Glutamatergic neuron (in vitro differentiated cells): ENCODE measurements at regions not wholly inside any gene's neighbourhood (a gene's known extent, or its start where the extent isn't known, plus 50 kb on each side); places are given as distances from the start of the nearest gene placed in this dataset.

ENCODE experiments used
- DNase-seq: peaks from one replicate; pipeline ENCODE4 v3.0.0; 2022
- H3K27ac Mint-ChIP-seq: one replicate; pipeline ENCODE4 v1.8.0; 2020; ENCODE audit warnings: mild to moderate bottlenecking, mixed read lengths, inconsistent platforms; ENCODE audit not compliant: unreplicated experiment
- H3K27me3 Mint-ChIP-seq: one replicate; pipeline ENCODE4 v1.8.0; 2020; ENCODE audit warnings: mild to moderate bottlenecking, moderate library complexity, mixed read lengths, inconsistent platforms; ENCODE audit not compliant: unreplicated experiment
- H3K36me3 Mint-ChIP-seq: one replicate; pipeline ENCODE4 v1.8.0; 2020; ENCODE audit warnings: mild to moderate bottlenecking, mixed read lengths, inconsistent platforms; ENCODE audit not compliant: unreplicated experiment
- H3K4me1 Mint-ChIP-seq: one replicate; pipeline ENCODE4 v1.8.0; 2020; ENCODE audit warnings: mild to moderate bottlenecking, low read depth, mixed read lengths, inconsistent platforms; ENCODE audit not compliant: unreplicated experiment
- H3K4me3 Mint-ChIP-seq: one replicate; pipeline ENCODE4 v1.8.0; 2020; ENCODE audit warnings: mild to moderate bottlenecking, mixed read lengths, inconsistent platforms; ENCODE audit not compliant: unreplicated experiment
- H3K9me3 Mint-ChIP-seq: one replicate; pipeline ENCODE4 v1.8.0; 2020; ENCODE audit warnings: mild to moderate bottlenecking, moderate library complexity, mixed read lengths, inconsistent platforms; ENCODE audit not compliant: unreplicated experiment
- TF ChIP-seq, protein P1 (sequence below): fragments of 200-600 bp; sonication (generic); IDR thresholded peaks from one replicate; pipeline ENCODE4 v1.5.0; 2021; ENCODE audit not compliant: partially characterized antibody, unreplicated experiment

DNA sequence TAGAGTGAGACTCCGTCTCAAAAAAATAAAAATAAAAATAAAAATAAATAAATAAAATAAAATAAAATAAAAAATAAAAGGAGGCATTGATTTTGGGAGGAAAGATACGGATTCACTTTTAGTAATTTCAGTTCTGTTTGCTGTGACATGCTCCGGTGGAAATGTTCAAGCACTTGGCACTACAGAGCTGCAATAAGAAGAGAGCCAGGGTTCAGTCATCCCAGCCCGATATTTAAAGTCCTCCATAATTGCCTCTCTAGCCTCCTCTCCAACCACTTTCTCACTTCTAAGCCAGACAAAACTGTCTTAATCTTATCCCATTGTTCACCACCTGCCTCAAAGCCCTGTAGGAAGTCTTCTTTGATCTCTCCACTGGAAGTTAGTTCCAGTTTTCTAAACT is 55.0 kb upstream of the MACF1 start:
- Mint-ChIP-seq H3K4me3 (no peak overlapping the region), H3K36me3 (no peaks in the 10 kb centered on the region), H3K9me3 (no peaks in the 10 kb centered on the region), H3K27ac (no peak overlapping the region), H3K27me3 (peaks cover 8% of the 10 kb centered on the region), H3K4me1 (peaks cover 20% of the 10 kb centered on the region)
- DNase-seq: no peak
- TF ChIP-seq, protein P1, sequence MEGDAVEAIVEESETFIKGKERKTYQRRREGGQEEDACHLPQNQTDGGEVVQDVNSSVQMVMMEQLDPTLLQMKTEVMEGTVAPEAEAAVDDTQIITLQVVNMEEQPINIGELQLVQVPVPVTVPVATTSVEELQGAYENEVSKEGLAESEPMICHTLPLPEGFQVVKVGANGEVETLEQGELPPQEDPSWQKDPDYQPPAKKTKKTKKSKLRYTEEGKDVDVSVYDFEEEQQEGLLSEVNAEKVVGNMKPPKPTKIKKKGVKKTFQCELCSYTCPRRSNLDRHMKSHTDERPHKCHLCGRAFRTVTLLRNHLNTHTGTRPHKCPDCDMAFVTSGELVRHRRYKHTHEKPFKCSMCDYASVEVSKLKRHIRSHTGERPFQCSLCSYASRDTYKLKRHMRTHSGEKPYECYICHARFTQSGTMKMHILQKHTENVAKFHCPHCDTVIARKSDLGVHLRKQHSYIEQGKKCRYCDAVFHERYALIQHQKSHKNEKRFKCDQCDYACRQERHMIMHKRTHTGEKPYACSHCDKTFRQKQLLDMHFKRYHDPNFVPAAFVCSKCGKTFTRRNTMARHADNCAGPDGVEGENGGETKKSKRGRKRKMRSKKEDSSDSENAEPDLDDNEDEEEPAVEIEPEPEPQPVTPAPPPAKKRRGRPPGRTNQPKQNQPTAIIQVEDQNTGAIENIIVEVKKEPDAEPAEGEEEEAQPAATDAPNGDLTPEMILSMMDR: no peak

DNA sequence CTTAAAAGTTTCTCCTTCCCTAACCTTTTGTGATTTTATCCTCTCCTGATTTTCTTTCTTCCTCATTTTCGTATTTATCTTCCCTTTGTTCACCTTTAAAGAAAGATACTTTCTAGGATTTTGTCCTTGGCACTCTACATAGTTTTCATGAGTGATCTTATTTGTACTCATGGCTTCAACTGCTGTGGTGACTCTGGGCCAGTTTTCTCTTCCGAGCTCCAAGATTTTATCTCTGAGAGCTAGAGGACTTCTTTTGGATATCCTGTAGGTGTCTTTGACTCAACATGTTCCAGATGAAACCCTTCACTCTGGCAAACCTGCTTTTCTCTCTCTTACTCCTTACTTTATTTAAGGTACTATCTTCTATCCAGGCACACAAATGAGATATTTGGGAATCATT is 53.7 kb upstream of the MACF1 start:
- no peak for DNase-seq
- peaks cover 28% of the 10 kb centered on the region for H3K4me1 Mint-ChIP-seq
- TF ChIP-seq, protein P1: no peak
- H3K4me3 Mint-ChIP-seq: peak overlapping the region; percentile 5
- peaks cover 4% of the 10 kb centered on the region for H3K9me3 Mint-ChIP-seq
- H3K27ac Mint-ChIP-seq: no peak overlapping the region
- H3K27me3 Mint-ChIP-seq: peaks cover 8% of the 10 kb centered on the region
- no peaks in the 10 kb centered on the region for H3K36me3 Mint-ChIP-seq

DNA sequence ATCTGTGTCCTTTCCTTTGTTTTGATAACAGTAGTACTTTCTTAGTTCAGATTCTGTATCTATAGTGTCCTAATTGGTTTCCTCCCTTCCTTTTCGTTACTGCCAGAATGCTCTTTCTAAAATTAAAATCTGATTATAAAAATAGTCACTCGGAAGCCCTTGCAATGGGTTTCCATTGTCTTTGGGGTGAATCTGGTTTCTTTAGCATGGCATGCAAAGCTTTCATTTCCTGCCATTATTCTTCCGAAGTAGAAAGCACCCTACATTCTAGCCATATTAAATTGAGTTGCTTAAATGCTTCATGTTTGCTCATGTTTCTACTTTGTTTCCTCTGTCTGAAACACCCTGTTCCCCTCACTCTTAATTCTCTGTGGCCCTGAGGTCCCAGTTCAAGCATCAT is 53.2 kb upstream of the MACF1 start:
- Mint-ChIP-seq H3K27ac (no peak overlapping the region), H3K36me3 (no peaks in the 10 kb centered on the region), H3K27me3 (peaks cover 8% of the 10 kb centered on the region), H3K4me1 (peaks cover 28% of the 10 kb centered on the region), H3K9me3 (peaks cover 4% of the 10 kb centered on the region), H3K4me3 (peak overlapping the region; percentile 5)
- TF ChIP-seq, protein P1: no peak
- no peak for DNase-seq

DNA sequence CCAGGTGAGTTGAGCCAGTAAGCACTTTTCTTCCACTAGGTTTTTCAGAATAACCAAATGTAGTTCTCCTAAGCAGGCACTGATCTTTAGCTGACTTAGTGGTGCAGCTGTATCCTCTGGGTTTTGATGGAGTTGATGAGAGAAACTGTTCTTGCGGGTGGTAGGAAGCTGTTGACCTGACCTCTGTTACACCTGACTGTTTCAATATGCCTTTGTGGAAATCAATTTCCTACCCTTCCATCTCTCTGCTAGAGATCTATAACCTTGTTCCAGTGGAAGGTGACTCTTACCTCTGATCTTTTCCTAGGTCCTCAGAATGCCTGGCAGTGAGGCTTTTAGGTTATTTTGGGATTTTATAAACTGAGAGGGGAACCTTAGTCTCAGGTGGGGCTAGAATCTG is 51.6 kb upstream of the MACF1 start:
- TF ChIP-seq, protein P1: no peak
- Mint-ChIP-seq H3K4me3 (no peak overlapping the region), H3K9me3 (peaks cover 4% of the 10 kb centered on the region), H3K36me3 (no peaks in the 10 kb centered on the region), H3K4me1 (peaks cover 36% of the 10 kb centered on the region), H3K27ac (no peak overlapping the region), H3K27me3 (peaks cover 8% of the 10 kb centered on the region)
- no peak for DNase-seq

DNA sequence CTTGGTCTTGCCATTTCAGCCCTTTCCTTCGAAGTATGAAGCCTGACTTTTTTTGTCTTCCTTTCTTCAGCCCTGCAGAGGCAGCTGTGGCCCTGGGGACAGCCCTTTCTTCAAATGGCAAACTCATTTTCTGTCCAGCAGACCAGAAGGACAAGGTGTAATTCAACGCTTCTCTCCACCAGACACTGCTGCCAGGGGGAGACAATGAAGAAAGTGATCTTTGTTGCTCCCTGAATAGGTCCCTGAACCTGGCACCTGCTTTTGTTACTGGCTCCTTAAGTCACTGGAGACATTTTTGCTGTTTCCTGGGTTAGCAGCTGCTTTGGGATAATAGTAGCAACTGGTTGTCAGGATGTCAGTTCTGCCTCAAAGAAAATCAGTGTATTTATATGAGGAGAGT is 50.8 kb upstream of the MACF1 start:
- H3K4me1 Mint-ChIP-seq: peaks cover 41% of the 10 kb centered on the region
- H3K9me3 Mint-ChIP-seq: peaks cover 4% of the 10 kb centered on the region
- peak overlapping the region; percentile 88 for H3K27ac Mint-ChIP-seq
- TF ChIP-seq, protein P1: no peak
- H3K27me3 Mint-ChIP-seq: peaks cover 8% of the 10 kb centered on the region
- H3K36me3 Mint-ChIP-seq: no peaks in the 10 kb centered on the region
- no peak overlapping the region for H3K4me3 Mint-ChIP-seq
- DNase-seq: no peak
